DMS 273 treated with DMSO at 0.1 percent for 48 hours (cell line): ENCODE measurements at regions not wholly inside any gene's neighbourhood (a gene's known extent, or its start where the extent isn't known, plus 50 kb on each side); places are given as distances from the start of the nearest gene placed in this dataset.

Experiments used
- DNase-seq: peaks from one replicate; lab custom pipeline; 2025; lab: John Stamatoyannopoulos, UW

GRCh38 chr22:26847046-26847445 lies 189.7 kb downstream of the MIAT start:
- DNase-seq, result no peak

GRCh38 chr22:26847816-26848215 lies 190.4 kb downstream of the MIAT start:
- DNase-seq, result no peak

GRCh38 chr22:26848244-26848920 lies 191.0 kb downstream of the MIAT start:
- DNase-seq, result no peak

GRCh38 chr22:26849575-26849974 lies 192.2 kb downstream of the MIAT start:
- no peak for DNase-seq

GRCh38 chr22:26851125-26851524 lies 193.7 kb downstream of the MIAT start:
- DNase-seq, result no peak

GRCh38 chr22:26852176-26852575 lies 194.8 kb downstream of the MIAT start:
- DNase-seq, result no peak

GRCh38 chr22:26853071-26853470 lies 195.7 kb downstream of the MIAT start:
- no peak for DNase-seq

- DNase-seq, result no peak
Measured at GRCh38 chr22:26853495-26853894, 196.1 kb downstream of the MIAT start.

GRCh38 chr22:26857169-26857568 lies 199.8 kb downstream of the MIAT start:
- DNase-seq, result no peak

- DNase-seq, result no peak
Measured at GRCh38 chr22:26860301-26860700, 202.9 kb downstream of the MIAT start.

- no peak for DNase-seq
Measured at GRCh38 chr22:26865021-26865420, 207.6 kb downstream of the MIAT start.

- DNase-seq, result no peak
Measured at GRCh38 chr22:26883393-26883792, 226.0 kb downstream of the MIAT start.

GRCh38 chr22:26884921-26885320 lies 227.5 kb downstream of the MIAT start:
- DNase-seq, result no peak

GRCh38 chr22:26885441-26886261 lies 228.3 kb downstream of the MIAT start:
- DNase-seq, result no peak

- no peak for DNase-seq
Measured at GRCh38 chr22:26887456-26887855, 230.1 kb downstream of the MIAT start.

GRCh38 chr22:26887916-26888315 lies 230.5 kb downstream of the MIAT start:
- no peak for DNase-seq

GRCh38 chr22:26888887-26889286 lies 231.5 kb downstream of the MIAT start:
- no peak for DNase-seq

GRCh38 chr22:26889802-26890201 lies 232.4 kb downstream of the MIAT start:
- DNase-seq, result no peak

GRCh38 chr22:26890870-26891269 lies 233.5 kb downstream of the MIAT start:
- no peak for DNase-seq

GRCh38 chr22:26891429-26891828 lies 234.0 kb downstream of the MIAT start:
- no peak for DNase-seq

- DNase-seq, result peak; percentile 3
Measured at GRCh38 chr22:26892166-26893041, 235.0 kb downstream of the MIAT start.
